Karpas-422 (cell line): ENCODE measurements at regions not wholly inside any gene's neighbourhood (a gene's known extent, or its start where the extent isn't known, plus 50 kb on each side); places are given as distances from the start of the nearest gene placed in this dataset.

Source experiments
- DNase-seq: peaks from one replicate; pipeline ENCODE4 v3.0.0-alpha.2; 2015
- H2AFZ ChIP-seq: fragments of 200-600 bp; sonication (generic); 2 replicates; pipeline ENCODE4 v1.6.1; 2014; ENCODE audit warnings: antibody characterized with exemption, low read length, mixed read lengths
- H3K27ac ChIP-seq: fragments of 200-600 bp; sonication (generic); 2 replicates; pipeline ENCODE4 v1.5.1; 2014; ENCODE audit warnings: mild to moderate bottlenecking, low read length, moderate library complexity
- H3K27me3 ChIP-seq: fragments of 200-600 bp; sonication (generic); 2 replicates; pipeline ENCODE4 v1.6.1; 2014; ENCODE audit warnings: low read length, mixed read lengths
- H3K36me3 ChIP-seq: fragments of 200-600 bp; sonication (generic); 2 replicates; pipeline ENCODE4 v1.6.1; 2014; ENCODE audit warnings: low read length, mixed read lengths; ENCODE audit not compliant: insufficient read depth
- H3K4me1 ChIP-seq: fragments of 200-600 bp; sonication (generic); 2 replicates; pipeline ENCODE4 v1.6.1; 2014; ENCODE audit warnings: mild to moderate bottlenecking, low read length, mixed read lengths
- H3K4me2 ChIP-seq: fragments of 200-600 bp; sonication (generic); 2 replicates; pipeline ENCODE4 v1.6.1; 2014; ENCODE audit warnings: low read length, low read depth, mild to moderate bottlenecking; ENCODE audit not compliant: poor library complexity, severe bottlenecking
- H3K4me3 ChIP-seq: fragments of 200-600 bp; sonication (generic); 2 replicates; pipeline ENCODE4 v1.5.1; 2014; ENCODE audit warnings: mild to moderate bottlenecking, antibody characterized with exemption, low read length, mixed read lengths
- H3K79me2 ChIP-seq: fragments of 200-600 bp; sonication (generic); 2 replicates; pipeline ENCODE4 v1.6.1; 2014; ENCODE audit warnings: mild to moderate bottlenecking, low read length, mixed read lengths
- H3K9ac ChIP-seq: fragments of 200-600 bp; sonication (generic); 2 replicates; pipeline ENCODE4 v1.6.0; 2014; ENCODE audit warnings: low read length
- H3K9me2 ChIP-seq: fragments of 200-600 bp; sonication (generic), shearing (Covaris generic); replicated peaks from 2 replicates; pipeline ENCODE4 v1.6.0; 2014; ENCODE audit warnings: mild to moderate bottlenecking, low read length, moderate library complexity; ENCODE audit not compliant: insufficient read depth
- H3K9me3 ChIP-seq: fragments of 300-700, 200-600 bp; sonication (generic); 2 replicates; pipeline ENCODE4 v1.6.1; 2014; ENCODE audit warnings: low read length, mixed read lengths
- H4K20me1 ChIP-seq: fragments of 200-600 bp; sonication (generic); 2 replicates; pipeline ENCODE4 v1.6.1; 2014; ENCODE audit warnings: mild to moderate bottlenecking, antibody characterized with exemption, low read length, low read depth; ENCODE audit not compliant: insufficient read depth

DNA sequence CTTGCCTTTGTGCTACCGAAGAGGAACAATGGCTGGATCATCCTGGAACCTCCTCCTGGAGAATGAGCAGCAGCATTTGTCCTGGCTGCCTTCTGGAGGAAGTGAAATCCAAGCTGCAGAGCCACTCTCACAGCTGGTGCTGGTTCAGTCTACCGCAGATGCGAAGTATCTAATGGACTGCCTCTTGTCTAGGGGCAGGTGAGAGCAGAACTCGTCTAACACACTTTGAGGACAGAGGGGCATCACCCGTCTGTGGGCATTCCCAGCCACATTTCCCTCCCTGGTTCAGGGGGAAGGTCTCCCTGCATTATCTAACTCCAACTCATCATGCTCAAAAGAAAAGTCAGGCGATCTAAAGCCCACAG is 338.2 kb upstream of the GATB start:
- no peak overlapping the region for H3K4me2 ChIP-seq
- H4K20me1 ChIP-seq: no peaks in the 10 kb centered on the region
- no peak overlapping the region for H3K9ac ChIP-seq
- no peaks in the 10 kb centered on the region for H3K79me2 ChIP-seq
- no peak overlapping the region for H3K27ac ChIP-seq
- H2AFZ ChIP-seq: no peak overlapping the region
- no peaks in the 10 kb centered on the region for H3K9me2 ChIP-seq
- no peaks in the 10 kb centered on the region for H3K36me3 ChIP-seq
- H3K27me3 ChIP-seq: no peaks in the 10 kb centered on the region; the same call in 1 of the 2 replicates
- no peaks in the 10 kb centered on the region for H3K9me3 ChIP-seq
- no peak for DNase-seq
- no peak overlapping the region for H3K4me3 ChIP-seq
- peaks cover 33% of the 10 kb centered on the region for H3K4me1 ChIP-seq

DNA sequence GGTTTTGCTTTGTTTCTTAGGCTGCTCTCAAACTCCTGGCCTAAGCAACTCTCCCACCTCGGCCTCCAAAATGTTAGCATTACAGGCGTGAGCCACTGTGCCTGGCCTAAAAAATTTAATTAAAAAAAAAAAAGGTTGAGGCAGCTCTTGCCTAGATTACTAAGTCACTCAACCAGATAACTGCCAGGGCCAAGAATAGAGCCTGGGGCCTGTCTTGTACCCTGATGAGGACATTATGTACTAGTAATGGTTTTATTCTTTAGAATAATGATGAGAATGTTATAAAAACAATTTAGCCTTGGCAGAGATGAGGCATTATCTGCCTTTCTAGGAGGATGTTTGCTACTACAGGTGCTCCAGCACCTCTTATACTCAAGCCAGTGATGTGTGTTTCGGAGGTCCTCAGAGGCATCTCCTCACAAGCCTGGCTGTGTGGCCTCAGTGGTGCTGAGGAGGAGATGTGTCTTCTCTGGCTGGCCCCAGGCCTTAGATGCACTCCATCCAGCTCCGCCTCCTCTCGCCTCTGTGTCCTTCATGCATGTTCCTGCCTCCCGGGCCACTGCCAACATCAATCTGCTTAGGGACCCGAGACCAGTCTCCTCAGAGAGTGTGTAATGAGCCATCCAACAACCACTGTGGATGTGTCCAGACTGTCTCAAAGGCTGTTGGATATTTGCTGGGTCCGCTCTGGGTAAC is 337.7 kb upstream of the GATB start:
- Histone ChIP-seq H2AFZ (no peak overlapping the region), H3K4me2 (no peak overlapping the region), H3K27me3 (no peaks in the 10 kb centered on the region; the same call in 1 of the 2 replicates), H4K20me1 (no peaks in the 10 kb centered on the region), H3K9me2 (no peaks in the 10 kb centered on the region), H3K9me3 (no peaks in the 10 kb centered on the region), H3K36me3 (no peaks in the 10 kb centered on the region), H3K27ac (no peak overlapping the region), H3K9ac (no peak overlapping the region), H3K4me1 (peaks cover 33% of the 10 kb centered on the region), H3K79me2 (no peaks in the 10 kb centered on the region), H3K4me3 (no peak overlapping the region)
- DNase-seq: no peak

DNA sequence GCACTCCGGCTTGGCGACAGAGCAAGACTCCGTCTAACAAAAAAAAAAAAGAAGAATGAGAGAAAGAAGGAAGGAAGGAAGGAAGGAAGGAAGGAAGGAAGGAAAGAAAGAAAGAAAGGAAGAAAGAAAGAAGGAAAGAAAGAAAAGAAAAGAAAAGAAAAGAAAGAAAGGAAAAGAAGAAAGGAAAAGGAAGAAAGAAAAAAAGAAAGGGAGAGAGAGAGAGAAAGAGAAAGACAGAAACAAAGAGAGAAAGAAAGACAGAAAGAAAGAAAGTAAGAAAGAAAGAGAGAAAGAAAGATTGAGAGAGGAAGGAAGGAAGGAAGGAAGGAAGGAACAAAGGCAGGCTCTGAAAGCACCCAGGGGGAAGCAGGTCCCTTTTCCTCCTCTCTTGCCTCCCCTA is 336.6 kb upstream of the GATB start:
- Histone ChIP-seq H3K4me2 (no peak overlapping the region), H3K27ac (no peak overlapping the region), H3K9me2 (no peaks in the 10 kb centered on the region), H2AFZ (no peak overlapping the region), H3K36me3 (no peaks in the 10 kb centered on the region), H4K20me1 (no peaks in the 10 kb centered on the region), H3K9me3 (no peaks in the 10 kb centered on the region), H3K27me3 (no peaks in the 10 kb centered on the region; the same call in 1 of the 2 replicates), H3K4me1 (peaks cover 33% of the 10 kb centered on the region), H3K4me3 (no peak overlapping the region), H3K79me2 (no peaks in the 10 kb centered on the region), H3K9ac (no peak overlapping the region)
- DNase-seq: no peak

- Histone ChIP-seq H3K4me2 (no peak overlapping the region), H3K4me1 (peaks cover 26% of the 10 kb centered on the region), H4K20me1 (no peaks in the 10 kb centered on the region), H2AFZ (no peak overlapping the region), H3K9ac (no peak overlapping the region), H3K9me3 (no peaks in the 10 kb centered on the region), H3K9me2 (no peaks in the 10 kb centered on the region), H3K4me3 (no peak overlapping the region), H3K27ac (no peak overlapping the region), H3K79me2 (no peaks in the 10 kb centered on the region), H3K27me3 (no peaks in the 10 kb centered on the region), H3K36me3 (no peaks in the 10 kb centered on the region)
- no peak for DNase-seq
These were observed 334.9 kb upstream of the GATB start for GRCh38 chr4:152095701-152096070.

DNA sequence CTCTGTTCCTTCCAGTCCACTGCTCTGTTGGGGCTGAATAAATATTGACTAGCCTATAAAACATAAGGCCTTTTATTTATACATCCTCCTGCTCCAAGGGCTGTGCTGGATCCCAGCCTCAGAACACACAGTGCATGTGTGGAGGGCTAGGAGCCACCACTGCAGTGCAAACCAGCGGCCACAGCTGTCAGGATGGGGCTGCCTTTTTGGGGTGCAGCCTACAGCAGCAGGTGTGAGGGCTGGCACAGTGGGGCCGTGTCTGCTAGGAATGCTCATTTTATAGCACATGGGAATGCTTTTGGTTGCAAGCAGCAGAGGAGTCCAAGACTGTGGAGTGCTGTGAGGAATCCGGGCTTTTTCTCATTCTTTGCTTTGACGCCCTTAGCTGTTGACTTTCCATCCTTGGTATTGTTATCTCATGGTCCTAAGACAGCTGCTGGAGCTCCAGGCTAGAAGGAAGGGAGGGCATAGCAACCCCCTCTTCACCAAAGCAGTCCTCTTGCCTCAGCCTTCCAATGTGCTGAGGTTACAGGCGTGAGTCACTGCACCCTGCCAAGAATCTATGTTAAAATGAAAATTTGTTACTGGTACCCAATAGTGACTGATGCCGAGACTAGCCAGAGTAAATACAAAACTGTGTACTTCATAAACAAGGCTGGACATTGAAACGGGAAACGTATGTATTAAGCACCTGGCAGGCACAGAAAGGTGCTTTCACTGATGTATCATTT is 334.3 kb upstream of the GATB start:
- H3K27ac ChIP-seq: no peak overlapping the region
- no peak overlapping the region for H3K4me3 ChIP-seq
- H3K9me2 ChIP-seq: no peaks in the 10 kb centered on the region
- no peak for DNase-seq
- no peak overlapping the region for H3K4me2 ChIP-seq
- H2AFZ ChIP-seq: no peak overlapping the region
- no peaks in the 10 kb centered on the region for H3K27me3 ChIP-seq
- no peaks in the 10 kb centered on the region for H4K20me1 ChIP-seq
- H3K9me3 ChIP-seq: no peaks in the 10 kb centered on the region
- no peaks in the 10 kb centered on the region for H3K36me3 ChIP-seq
- H3K9ac ChIP-seq: no peak overlapping the region
- no peaks in the 10 kb centered on the region for H3K79me2 ChIP-seq
- peaks cover 20% of the 10 kb centered on the region for H3K4me1 ChIP-seq

DNA sequence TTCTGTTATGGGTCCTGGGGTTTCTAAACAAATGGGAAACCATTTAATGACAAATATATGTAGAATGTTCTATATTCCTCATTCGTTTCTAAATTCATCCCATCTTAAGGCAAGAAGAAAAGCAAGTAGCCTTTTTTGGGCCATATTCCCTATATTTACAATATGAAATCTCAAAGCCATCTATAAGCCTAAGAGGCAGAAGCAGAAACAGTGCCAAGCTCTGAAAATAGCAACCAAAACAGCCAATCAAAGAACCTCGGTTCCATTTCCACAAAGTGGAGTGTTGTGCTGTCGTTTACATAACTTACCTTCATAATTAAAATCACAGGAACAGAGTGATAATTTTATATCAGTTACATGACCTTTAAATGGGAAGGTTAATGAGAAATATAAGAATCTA is 330.6 kb upstream of the GATB start:
- no peaks in the 10 kb centered on the region for H3K79me2 ChIP-seq
- peaks cover 12% of the 10 kb centered on the region for H3K4me1 ChIP-seq
- H3K4me3 ChIP-seq: no peak overlapping the region
- H3K27ac ChIP-seq: no peak overlapping the region
- H3K36me3 ChIP-seq: no peaks in the 10 kb centered on the region
- H3K27me3 ChIP-seq: no peaks in the 10 kb centered on the region
- H4K20me1 ChIP-seq: no peaks in the 10 kb centered on the region
- no peaks in the 10 kb centered on the region for H3K9me3 ChIP-seq
- no peaks in the 10 kb centered on the region for H3K9me2 ChIP-seq
- no peak overlapping the region for H3K4me2 ChIP-seq
- no peak for DNase-seq
- no peak overlapping the region for H3K9ac ChIP-seq
- H2AFZ ChIP-seq: no peak overlapping the region

- Histone ChIP-seq H4K20me1 (no peaks in the 10 kb centered on the region), H3K4me3 (no peak overlapping the region), H3K27ac (no peak overlapping the region), H3K9me3 (no peaks in the 10 kb centered on the region), H3K4me1 (peaks cover 12% of the 10 kb centered on the region), H3K79me2 (no peaks in the 10 kb centered on the region), H3K36me3 (no peaks in the 10 kb centered on the region), H3K4me2 (no peak overlapping the region), H3K27me3 (no peaks in the 10 kb centered on the region), H2AFZ (no peak overlapping the region), H3K9me2 (no peaks in the 10 kb centered on the region), H3K9ac (no peak overlapping the region)
- DNase-seq: no peak
These were observed 329.7 kb upstream of the GATB start for GRCh38 chr4:152090543-152090942.

DNA sequence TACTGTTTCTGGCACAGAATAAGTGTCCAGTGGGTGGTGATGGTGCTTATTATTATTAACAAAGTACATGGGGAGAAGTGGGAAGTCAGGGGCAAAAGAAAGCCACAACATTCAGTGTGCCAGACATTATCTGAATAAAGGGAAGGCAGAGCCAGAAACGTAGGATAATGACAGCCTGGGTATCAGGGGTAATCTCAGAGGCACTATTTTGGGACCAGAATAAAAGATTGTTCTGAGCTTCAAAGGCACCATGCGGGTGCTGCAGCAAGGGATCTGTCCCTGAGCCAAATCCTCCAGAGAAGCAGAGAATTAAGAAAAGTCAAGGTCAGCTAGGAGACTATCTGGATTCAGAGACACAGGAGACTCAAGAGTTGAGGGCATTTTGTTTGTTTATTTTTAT is 328.8 kb upstream of the GATB start:
- Histone ChIP-seq H4K20me1 (no peaks in the 10 kb centered on the region), H2AFZ (no peak overlapping the region), H3K79me2 (no peaks in the 10 kb centered on the region), H3K4me1 (peaks cover 5% of the 10 kb centered on the region), H3K9ac (no peak overlapping the region), H3K4me3 (no peak overlapping the region), H3K27ac (no peak overlapping the region), H3K9me2 (no peaks in the 10 kb centered on the region), H3K4me2 (no peak overlapping the region), H3K9me3 (no peaks in the 10 kb centered on the region), H3K36me3 (no peaks in the 10 kb centered on the region), H3K27me3 (no peaks in the 10 kb centered on the region)
- no peak for DNase-seq
